Hepatocyte (in vitro differentiated cells): ENCODE measurements at regions not wholly inside any gene's neighbourhood (a gene's known extent, or its start where the extent isn't known, plus 50 kb on each side); places are given as distances from the start of the nearest gene placed in this dataset.

Source experiments
- CTCF ChIP-seq: fragments of 200-600 bp; sonication (generic); IDR thresholded peaks from 2 replicates; pipeline ENCODE4 v1.5.1; 2016; ENCODE audit warnings: antibody characterized with exemption, mild to moderate bottlenecking; ENCODE audit not compliant: poor library complexity
- EZH2 ChIP-seq: fragments of 200-600 bp; sonication (generic); IDR thresholded peaks from 2 replicates; pipeline ENCODE4 v1.6.1; 2016; ENCODE audit warnings: antibody characterized with exemption, mild to moderate bottlenecking, borderline replicate concordance

- TF ChIP-seq CTCF (no peak), EZH2 (no peak)
These were observed 637.4 kb downstream of the ZNF674 start for GRCh38 chrX:45907786-45908185.
